ENCODE measurements at regions not wholly inside any gene's neighbourhood (a gene's known extent, or its start where the extent isn't known, plus 50 kb on each side); places are given as distances from the start of the nearest gene placed in this dataset.
"Not testable (repeated sequence)": the region's sequence is repeated elsewhere in the genome, so short reads cannot be mapped to it uniquely, and the experiment has no call there.

- no peak overlapping the region for H3K9ac ChIP-seq (ENCODE audit: low read length)
- no peaks in the 10 kb centered on the region for H3K36me3 ChIP-seq (ENCODE audit: control insufficient read depth, insufficient read depth, low read length)
- no peak overlapping the region for H3K27ac ChIP-seq (ENCODE audit: low read depth, low read length)
- H3K9me3 ChIP-seq (ENCODE audit: control insufficient read depth, insufficient read depth, low read depth, low read length) = peaks cover 5% of the 10 kb centered on the region; the same call in 1 of the 2 replicates
- no peak overlapping the region for H3K4me3 ChIP-seq (ENCODE audit: low read depth, low read length)
- H3K27me3 ChIP-seq (ENCODE audit: control insufficient read depth, insufficient read depth, low read length) = no peaks in the 10 kb centered on the region
- no peaks in the 10 kb centered on the region for H3K4me1 ChIP-seq (ENCODE audit: control insufficient read depth, insufficient read depth, low read length)
Observed at GRCh38 chr12:114580306-114580705, 103.7 kb downstream of the TBX3 start.

- Histone ChIP-seq H3K27ac (ENCODE audit: low read depth, low read length) (no peak overlapping the region), H3K36me3 (ENCODE audit: control insufficient read depth, insufficient read depth, low read length) (no peaks in the 10 kb centered on the region), H3K4me3 (ENCODE audit: low read depth, low read length) (no peak overlapping the region), H3K9ac (ENCODE audit: low read length) (no peak overlapping the region), H3K9me3 (ENCODE audit: control insufficient read depth, insufficient read depth, low read depth, low read length) (peaks cover under 1% of the 10 kb centered on the region; the same call in 1 of the 2 replicates), H3K4me1 (ENCODE audit: control insufficient read depth, insufficient read depth, low read length) (no peaks in the 10 kb centered on the region), H3K27me3 (ENCODE audit: control insufficient read depth, insufficient read depth, low read length) (no peaks in the 10 kb centered on the region)
Observed at GRCh38 chr12:114579389-114579788, 104.6 kb downstream of the TBX3 start.

- H3K36me3 ChIP-seq (ENCODE audit: control insufficient read depth, insufficient read depth, low read length) = no peaks in the 10 kb centered on the region
- no peak overlapping the region for H3K4me3 ChIP-seq (ENCODE audit: low read depth, low read length)
- peaks cover 10% of the 10 kb centered on the region for H3K4me1 ChIP-seq (ENCODE audit: control insufficient read depth, insufficient read depth, low read length)
- no peak overlapping the region for H3K27ac ChIP-seq (ENCODE audit: low read depth, low read length)
- no peak overlapping the region for H3K9ac ChIP-seq (ENCODE audit: low read length)
- no peaks in the 10 kb centered on the region for H3K27me3 ChIP-seq (ENCODE audit: control insufficient read depth, insufficient read depth, low read length)
- no peaks in the 10 kb centered on the region for H3K9me3 ChIP-seq (ENCODE audit: control insufficient read depth, insufficient read depth, low read depth, low read length)
Observed at GRCh38 chr12:114562654-114563053, 121.3 kb downstream of the TBX3 start.

GRCh38 chr12:114555451-114555850 lies 128.5 kb downstream of the TBX3 start:
- no peaks in the 10 kb centered on the region for H3K4me1 ChIP-seq (ENCODE audit: control insufficient read depth, insufficient read depth, low read length)
- no peak overlapping the region for H3K9ac ChIP-seq (ENCODE audit: low read length)
- H3K27ac ChIP-seq (ENCODE audit: low read depth, low read length) = no peak overlapping the region
- H3K36me3 ChIP-seq (ENCODE audit: control insufficient read depth, insufficient read depth, low read length) = no peaks in the 10 kb centered on the region
- no peaks in the 10 kb centered on the region for H3K9me3 ChIP-seq (ENCODE audit: control insufficient read depth, insufficient read depth, low read depth, low read length)
- H3K27me3 ChIP-seq (ENCODE audit: control insufficient read depth, insufficient read depth, low read length) = no peaks in the 10 kb centered on the region
- H3K4me3 ChIP-seq (ENCODE audit: low read depth, low read length) = no peak overlapping the region

GRCh38 chr12:114547636-114548035 lies 136.3 kb downstream of the TBX3 start:
- H3K4me1 ChIP-seq (ENCODE audit: control insufficient read depth, insufficient read depth, low read length) = peaks cover 6% of the 10 kb centered on the region
- H3K27me3 ChIP-seq (ENCODE audit: control insufficient read depth, insufficient read depth, low read length) = no peaks in the 10 kb centered on the region; the same call in 1 of the 2 replicates
- no peak overlapping the region for H3K4me3 ChIP-seq (ENCODE audit: low read depth, low read length)
- no peak overlapping the region for H3K9ac ChIP-seq (ENCODE audit: low read length)
- H3K36me3 ChIP-seq (ENCODE audit: control insufficient read depth, insufficient read depth, low read length) = no peaks in the 10 kb centered on the region
- no peak overlapping the region for H3K27ac ChIP-seq (ENCODE audit: low read depth, low read length)
- no peaks in the 10 kb centered on the region for H3K9me3 ChIP-seq (ENCODE audit: control insufficient read depth, insufficient read depth, low read depth, low read length)

- H3K4me1 ChIP-seq (ENCODE audit: control insufficient read depth, insufficient read depth, low read length) = no peaks in the 10 kb centered on the region
- no peaks in the 10 kb centered on the region for H3K9me3 ChIP-seq (ENCODE audit: control insufficient read depth, insufficient read depth, low read depth, low read length)
- no peaks in the 10 kb centered on the region for H3K36me3 ChIP-seq (ENCODE audit: control insufficient read depth, insufficient read depth, low read length)
- H3K27me3 ChIP-seq (ENCODE audit: control insufficient read depth, insufficient read depth, low read length) = peaks cover 17% of the 10 kb centered on the region
- H3K9ac ChIP-seq (ENCODE audit: low read length) = no peak overlapping the region
- H3K4me3 ChIP-seq (ENCODE audit: low read depth, low read length) = no peak overlapping the region
- H3K27ac ChIP-seq (ENCODE audit: low read depth, low read length) = no peak overlapping the region
Observed at GRCh38 chr12:114530417-114530816, 124.5 kb upstream of the TBX5 start.

- H3K27ac ChIP-seq (ENCODE audit: low read depth, low read length) = no peak overlapping the region
Observed at GRCh38 chr12:114529966-114530365, 124.0 kb upstream of the TBX5 start.

GRCh38 chr12:114528766-114529165 lies 122.8 kb upstream of the TBX5 start:
- Histone ChIP-seq H3K9ac (ENCODE audit: low read length) (no peak overlapping the region), H3K36me3 (ENCODE audit: control insufficient read depth, insufficient read depth, low read length) (no peaks in the 10 kb centered on the region), H3K4me1 (ENCODE audit: control insufficient read depth, insufficient read depth, low read length) (no peaks in the 10 kb centered on the region), H3K27me3 (ENCODE audit: control insufficient read depth, insufficient read depth, low read length) (peaks cover 17% of the 10 kb centered on the region), H3K9me3 (ENCODE audit: control insufficient read depth, insufficient read depth, low read depth, low read length) (no peaks in the 10 kb centered on the region), H3K4me3 (ENCODE audit: low read depth, low read length) (no peak overlapping the region), H3K27ac (ENCODE audit: low read depth, low read length) (no peak overlapping the region)

More at GRCh38 chr12:114529966-114530365, 124.0 kb upstream of the TBX5 start:
- Histone ChIP-seq H3K4me3 (ENCODE audit: low read depth, low read length) (no peak overlapping the region), H3K36me3 (ENCODE audit: control insufficient read depth, insufficient read depth, low read length) (no peaks in the 10 kb centered on the region), H3K9me3 (ENCODE audit: control insufficient read depth, insufficient read depth, low read depth, low read length) (no peaks in the 10 kb centered on the region), H3K27me3 (ENCODE audit: control insufficient read depth, insufficient read depth, low read length) (peaks cover 17% of the 10 kb centered on the region), H3K4me1 (ENCODE audit: control insufficient read depth, insufficient read depth, low read length) (no peaks in the 10 kb centered on the region), H3K9ac (ENCODE audit: low read length) (no peak overlapping the region)

- not testable (repeated sequence) for H3K27me3 ChIP-seq (ENCODE audit: control insufficient read depth, insufficient read depth, low read length); H3K9ac ChIP-seq (ENCODE audit: low read length); H3K4me1 ChIP-seq (ENCODE audit: control insufficient read depth, insufficient read depth, low read length); H3K4me3 ChIP-seq (ENCODE audit: low read depth, low read length); H3K36me3 ChIP-seq (ENCODE audit: control insufficient read depth, insufficient read depth, low read length); H3K27ac ChIP-seq (ENCODE audit: low read depth, low read length)
- H3K9me3 ChIP-seq (ENCODE audit: control insufficient read depth, insufficient read depth, low read depth, low read length) = peaks cover 20% of the 10 kb centered on the region
Observed at GRCh38 chr12:114521160-114521559, 115.2 kb upstream of the TBX5 start.

GRCh38 chr12:114512351-114512750 lies 106.4 kb upstream of the TBX5 start:
- H3K4me1 ChIP-seq (ENCODE audit: control insufficient read depth, insufficient read depth, low read length) = no peaks in the 10 kb centered on the region
- H3K27me3 ChIP-seq (ENCODE audit: control insufficient read depth, insufficient read depth, low read length) = peaks cover 35% of the 10 kb centered on the region
- H3K9ac ChIP-seq (ENCODE audit: low read length) = no peak overlapping the region
- H3K27ac ChIP-seq (ENCODE audit: low read depth, low read length) = no peak overlapping the region
- no peak overlapping the region for H3K4me3 ChIP-seq (ENCODE audit: low read depth, low read length)
- no peaks in the 10 kb centered on the region for H3K36me3 ChIP-seq (ENCODE audit: control insufficient read depth, insufficient read depth, low read length)
- H3K9me3 ChIP-seq (ENCODE audit: control insufficient read depth, insufficient read depth, low read depth, low read length) = no peaks in the 10 kb centered on the region

GRCh38 chr12:114508529-114509129 lies 102.7 kb upstream of the TBX5 start:
- H3K9me3 ChIP-seq (ENCODE audit: control insufficient read depth, insufficient read depth, low read depth, low read length) = no peaks in the 10 kb centered on the region
- H3K36me3 ChIP-seq (ENCODE audit: control insufficient read depth, insufficient read depth, low read length) = no peaks in the 10 kb centered on the region
- peaks cover 50% of the 10 kb centered on the region for H3K27me3 ChIP-seq (ENCODE audit: control insufficient read depth, insufficient read depth, low read length)
- H3K4me3 ChIP-seq (ENCODE audit: low read depth, low read length) = no peak overlapping the region
- H3K27ac ChIP-seq (ENCODE audit: low read depth, low read length) = no peak overlapping the region
- no peak overlapping the region for H3K9ac ChIP-seq (ENCODE audit: low read length)
- no peaks in the 10 kb centered on the region for H3K4me1 ChIP-seq (ENCODE audit: control insufficient read depth, insufficient read depth, low read length)
